GM21447 (cell line): ENCODE measurements at regions not wholly inside any gene's neighbourhood (a gene's known extent, or its start where the extent isn't known, plus 50 kb on each side); places are given as distances from the start of the nearest gene placed in this dataset.

Source experiments
- ATAC-seq: cut with Tn5 transposase; IDR thresholded peaks from one replicate; pipeline ENCODE4 v1.9.1; 2021; ENCODE audit not compliant: unreplicated experiment

DNA sequence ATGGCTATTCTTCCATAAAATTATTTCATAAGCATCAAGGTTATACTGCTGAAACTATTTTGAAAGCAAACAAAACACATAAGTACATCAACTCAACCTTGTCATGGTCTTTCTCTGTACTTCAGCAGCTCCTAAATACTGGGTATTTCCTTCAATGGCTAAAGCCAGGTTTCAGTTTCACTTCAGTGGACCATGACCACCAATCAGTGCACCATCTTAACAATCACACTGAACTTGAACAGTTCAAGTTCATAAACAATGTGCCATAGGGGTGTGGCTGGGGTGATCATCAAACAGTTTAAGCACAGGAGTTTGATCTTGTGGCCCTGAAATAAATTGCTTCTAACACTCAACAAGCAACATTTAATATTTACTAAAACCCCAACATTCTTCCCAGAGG lies 124.1 kb upstream of the FIGN start:
- no peak for ATAC-seq

DNA sequence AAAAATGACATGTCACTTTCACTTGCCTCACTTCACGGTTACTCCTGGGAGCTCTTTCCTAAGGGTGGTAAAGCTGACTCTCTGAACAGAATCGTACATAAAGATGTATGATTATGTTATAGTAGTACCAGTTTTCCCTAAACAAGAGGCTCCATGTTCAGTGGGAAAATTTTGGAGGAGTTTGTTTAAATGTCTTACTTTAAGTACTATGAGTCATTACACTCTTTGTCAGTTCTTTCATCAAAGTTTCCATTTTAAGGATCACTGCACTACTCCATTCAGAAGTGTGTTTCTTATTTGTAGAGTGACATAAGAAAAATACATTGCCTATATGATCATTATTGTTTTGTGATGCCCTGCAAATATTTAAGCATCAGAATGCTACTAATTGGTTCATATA lies 121.1 kb upstream of the FIGN start:
- ATAC-seq = no peak

DNA sequence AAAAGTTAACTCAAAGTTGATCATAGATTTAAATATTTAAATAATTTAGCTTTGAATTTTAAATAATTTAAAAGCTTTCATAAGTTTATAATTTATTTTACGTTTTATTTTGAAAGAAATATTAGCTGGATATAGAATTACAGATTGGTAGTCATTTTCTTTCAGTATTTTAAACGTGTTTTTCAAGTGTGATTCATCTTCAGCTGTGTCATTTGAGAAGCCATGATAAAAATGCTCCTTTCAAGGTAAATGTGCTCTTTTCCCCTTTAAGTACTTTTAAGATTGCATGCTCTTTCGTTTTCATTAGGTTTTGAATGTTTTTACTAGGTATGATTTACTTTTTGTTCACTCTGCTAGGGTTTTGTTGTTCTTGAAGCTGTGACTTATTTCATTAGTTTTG lies 116.8 kb upstream of the FIGN start:
- ATAC-seq = no peak

DNA sequence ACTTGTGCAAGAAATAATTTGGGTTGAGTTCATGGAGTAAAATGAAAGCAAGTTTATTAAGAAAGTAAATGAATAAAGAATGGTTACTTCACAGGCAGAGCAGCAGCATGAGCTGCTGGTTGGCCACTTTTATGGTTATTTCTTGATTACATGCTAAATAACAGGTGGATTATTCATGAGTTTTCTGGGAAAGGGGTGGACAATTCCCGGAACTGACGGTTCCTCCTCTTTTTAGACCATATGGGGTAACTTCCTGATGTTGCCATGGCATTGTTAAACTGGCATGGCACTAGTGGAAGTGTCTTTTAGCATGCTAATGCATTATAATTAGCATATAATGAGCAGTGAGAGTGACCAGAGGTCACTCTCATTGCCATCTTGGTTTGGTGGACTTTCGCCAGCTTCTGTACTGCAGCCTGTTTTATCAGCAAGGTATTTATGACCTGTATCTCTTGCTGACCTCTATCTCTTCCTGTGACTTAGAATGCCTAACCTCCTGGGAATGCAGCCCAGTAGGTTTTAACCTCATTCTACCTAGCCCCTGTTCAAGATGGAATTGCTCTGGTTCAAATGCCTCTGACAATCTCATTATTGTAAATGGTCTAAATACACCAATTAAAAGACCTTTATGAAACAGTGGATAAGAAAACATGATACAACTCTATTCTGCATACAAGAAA lies 114.1 kb upstream of the FIGN start:
- ATAC-seq = no peak

DNA sequence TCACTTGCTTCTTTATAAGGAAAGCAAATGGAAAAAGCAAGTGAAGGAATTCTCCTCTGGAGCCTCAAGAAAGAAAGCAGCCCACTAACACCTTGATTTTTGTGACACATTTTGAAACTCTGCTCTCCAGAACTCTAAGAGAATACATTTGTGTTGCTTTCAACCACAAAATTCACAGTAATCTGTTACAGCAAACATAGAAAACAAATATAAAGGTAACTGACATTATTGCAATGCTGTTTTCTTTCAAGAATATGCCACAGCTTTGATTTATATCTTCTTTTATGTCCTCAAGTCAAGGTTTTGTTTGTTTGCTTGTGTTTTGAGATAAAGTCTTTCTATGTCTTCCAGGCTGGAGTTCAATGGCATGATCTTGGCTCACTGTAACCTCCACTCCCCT lies 103.1 kb upstream of the FIGN start:
- ATAC-seq = no peak

DNA sequence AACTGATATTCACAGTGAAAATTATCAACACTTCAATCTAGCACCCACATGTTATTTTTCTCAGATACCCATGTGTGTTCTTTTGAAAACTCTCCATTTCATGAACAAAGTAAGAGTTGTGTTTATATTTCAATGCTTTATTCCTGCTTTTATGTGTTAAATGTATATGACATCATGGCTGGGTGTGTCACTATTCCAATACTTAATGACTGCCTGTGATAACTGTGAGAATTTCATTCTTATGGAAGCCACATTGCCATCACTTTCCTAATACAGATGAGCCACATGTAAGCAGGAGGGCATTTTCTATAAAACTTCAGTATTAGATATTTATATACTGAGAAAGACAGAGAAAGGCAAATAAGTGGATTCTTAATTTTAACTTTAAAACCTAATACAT lies 100.4 kb upstream of the FIGN start:
- ATAC-seq = no peak

DNA sequence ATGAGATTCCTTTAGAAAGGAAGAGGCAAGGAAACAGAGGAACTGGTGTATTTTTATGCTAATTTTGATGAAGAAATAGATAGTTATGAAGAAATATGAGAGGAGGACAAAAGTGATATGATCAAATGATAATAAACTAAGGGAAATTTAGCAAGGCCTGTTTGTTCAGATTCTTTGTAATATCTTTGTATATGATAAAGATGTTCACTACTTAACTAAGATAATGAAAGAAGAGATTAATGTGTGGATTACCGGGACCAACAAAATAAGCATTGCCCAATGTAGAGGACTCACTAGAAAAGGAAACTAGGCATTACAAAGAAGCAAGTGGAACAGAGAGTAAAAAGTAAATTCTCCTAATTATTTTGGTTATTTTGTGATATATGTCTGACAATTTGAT lies 99.0 kb upstream of the FIGN start:
- ATAC-seq = no peak

DNA sequence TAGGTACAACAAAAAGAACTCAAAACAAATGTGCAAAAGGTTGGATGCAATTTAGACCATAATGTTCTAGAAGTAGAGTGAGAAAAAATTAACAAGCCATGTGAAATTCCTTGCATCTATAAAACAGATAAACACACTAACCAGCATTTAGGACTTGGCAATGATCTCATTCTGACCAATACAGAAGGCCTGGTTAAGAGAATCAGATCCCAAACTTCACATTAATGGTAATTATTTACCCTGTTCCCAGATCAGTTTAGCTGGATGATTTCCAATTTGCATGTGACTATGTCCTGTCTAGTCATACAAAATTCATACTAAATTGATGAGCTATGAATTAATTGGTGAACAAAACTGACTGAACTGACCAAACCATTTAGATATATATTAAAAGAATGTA lies 98.4 kb upstream of the FIGN start:
- no peak for ATAC-seq

DNA sequence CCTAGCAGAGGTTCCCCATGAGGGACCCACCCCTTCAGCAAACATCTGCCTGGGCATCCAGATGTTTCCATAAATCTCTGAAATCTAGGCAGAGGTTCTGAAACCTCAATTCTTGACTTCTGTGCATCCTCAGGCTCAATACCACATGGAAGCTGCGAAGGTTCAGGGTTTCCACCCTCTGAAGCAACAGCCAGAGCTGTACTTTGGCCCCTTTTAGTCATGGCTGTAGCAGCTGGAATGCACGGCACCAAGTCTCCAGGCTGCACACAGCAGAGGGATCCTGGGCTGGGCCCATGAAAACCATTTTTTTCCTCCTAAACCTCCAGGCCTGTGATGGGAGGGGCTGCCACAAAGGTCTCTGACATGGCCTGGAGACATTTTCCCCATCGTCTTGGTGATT lies 93.0 kb upstream of the FIGN start:
- no peak for ATAC-seq

DNA sequence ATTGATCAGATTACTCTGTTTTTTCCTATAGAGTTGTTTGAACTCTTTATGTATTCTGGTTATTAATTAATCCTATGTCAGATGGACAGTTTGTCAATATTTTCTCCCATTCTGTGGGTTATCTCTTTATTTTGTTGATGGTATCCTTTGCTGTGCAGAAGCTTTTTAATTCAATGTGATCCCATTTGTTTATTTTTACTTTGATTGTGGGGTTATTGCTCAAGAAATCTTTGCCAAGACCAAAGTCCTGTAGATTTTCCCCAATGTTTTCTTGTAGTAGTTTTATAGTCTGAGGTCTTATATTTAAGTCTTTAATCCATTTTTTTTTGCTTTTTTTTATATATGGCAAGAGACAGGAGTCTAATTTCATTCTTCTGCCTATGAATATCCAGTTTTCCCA lies 86.2 kb upstream of the FIGN start:
- ATAC-seq = no peak

DNA sequence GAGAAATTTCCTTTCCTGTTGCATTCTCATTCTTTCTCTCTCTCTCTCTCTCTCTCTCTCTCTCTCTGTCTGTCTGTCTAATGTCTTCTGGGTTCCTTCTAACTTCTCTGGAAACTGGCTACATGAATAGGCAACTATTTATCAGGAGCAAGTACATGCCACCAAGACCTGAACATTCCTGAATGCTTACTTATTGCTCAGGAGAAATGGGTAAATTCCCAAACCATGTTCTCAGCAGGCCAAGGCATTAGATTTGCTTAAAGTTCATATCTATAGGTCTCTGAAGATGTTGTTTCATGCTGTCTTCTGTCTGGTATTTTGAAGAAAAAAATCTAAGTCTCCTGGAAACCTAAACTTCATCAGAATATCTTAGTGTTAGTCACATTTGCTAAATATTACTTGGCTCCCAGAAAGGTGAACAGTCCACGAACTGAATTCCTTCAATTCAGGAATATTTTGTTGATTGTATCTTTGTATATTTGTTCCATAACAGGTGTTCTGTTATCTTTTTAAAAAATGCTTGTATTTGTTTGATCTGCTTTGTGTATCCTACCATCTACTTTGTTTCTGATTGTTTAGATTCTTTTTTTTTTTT lies 77.2 kb upstream of the FIGN start:
- ATAC-seq = no peak

DNA sequence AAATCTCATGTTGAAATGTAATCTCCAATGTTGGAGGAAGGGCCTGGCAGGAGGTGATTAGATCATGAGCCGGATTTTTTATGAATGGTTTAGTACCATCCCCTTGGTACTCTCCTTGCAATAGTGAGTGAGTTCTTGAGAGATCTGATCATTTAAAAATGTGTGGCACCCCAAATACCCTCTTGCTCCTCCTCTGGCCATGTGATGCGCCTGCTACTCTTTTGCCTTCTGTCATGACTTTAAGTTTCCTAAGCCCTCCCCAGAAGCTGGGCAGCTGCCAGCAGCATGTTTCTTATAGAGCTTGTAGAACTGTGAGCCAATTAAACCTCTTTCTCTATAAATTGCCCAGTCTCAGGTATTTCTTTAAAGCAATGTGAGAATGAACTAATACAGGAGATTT lies 72.6 kb upstream of the FIGN start:
- no peak for ATAC-seq

DNA sequence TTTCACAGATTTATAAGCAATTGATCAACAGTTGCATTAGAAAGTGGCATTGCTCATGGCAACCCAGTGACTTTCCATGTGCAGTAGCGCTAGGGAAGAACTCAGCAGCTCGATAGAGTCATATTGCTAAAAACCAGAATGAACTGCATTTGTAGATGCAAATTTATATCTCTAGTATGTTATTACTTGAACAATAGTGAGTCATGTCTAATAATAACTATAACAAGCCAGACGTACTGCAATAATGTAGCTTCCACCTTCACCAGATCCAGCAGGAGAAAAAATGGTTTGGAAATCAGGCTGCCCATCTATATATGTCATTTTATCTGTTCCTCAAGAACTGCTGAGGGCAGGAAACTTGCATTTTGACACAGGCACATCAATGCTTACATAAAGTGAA lies 66.5 kb upstream of the FIGN start:
- no peak for ATAC-seq

DNA sequence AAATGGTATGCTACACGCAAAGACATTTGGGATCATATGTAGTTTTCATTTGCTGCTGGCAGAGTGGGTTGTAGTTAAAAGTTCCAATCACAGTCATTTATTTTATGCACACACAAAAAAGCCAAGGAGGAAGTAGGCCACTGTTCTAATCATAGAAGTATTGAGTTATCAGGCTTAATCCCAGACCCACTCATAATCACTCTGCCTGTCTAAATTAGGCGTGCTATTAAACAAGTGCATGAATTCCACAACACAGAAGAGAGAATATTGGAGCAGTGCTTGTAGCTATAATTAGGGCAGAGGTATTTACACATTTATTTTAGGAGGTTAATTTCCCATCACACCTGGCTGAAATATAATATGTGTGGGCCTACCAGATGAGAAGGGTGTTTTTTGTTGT lies 65.7 kb upstream of the FIGN start:
- ATAC-seq = no peak

DNA sequence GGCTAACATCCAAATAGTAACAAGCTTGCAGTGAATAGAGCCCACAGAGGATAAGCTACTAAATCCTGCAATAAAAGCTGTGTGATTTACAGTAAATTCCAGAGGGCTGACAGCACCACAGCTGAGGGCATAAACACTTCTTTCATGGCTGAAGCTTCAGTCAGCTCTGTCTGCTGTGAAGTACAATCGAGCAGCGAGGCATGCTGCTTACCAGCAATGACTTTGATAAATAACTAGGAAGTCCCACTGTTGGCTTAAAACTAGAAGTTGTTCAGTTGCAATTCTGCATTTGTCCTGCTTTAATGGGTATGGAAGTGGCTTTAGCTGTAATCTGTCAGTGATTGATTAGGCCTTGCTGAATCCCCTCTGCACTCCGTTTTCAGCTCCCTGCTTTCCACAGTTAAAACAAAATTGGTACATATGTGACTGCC lies 65.2 kb upstream of the FIGN start:
- no peak for ATAC-seq

DNA sequence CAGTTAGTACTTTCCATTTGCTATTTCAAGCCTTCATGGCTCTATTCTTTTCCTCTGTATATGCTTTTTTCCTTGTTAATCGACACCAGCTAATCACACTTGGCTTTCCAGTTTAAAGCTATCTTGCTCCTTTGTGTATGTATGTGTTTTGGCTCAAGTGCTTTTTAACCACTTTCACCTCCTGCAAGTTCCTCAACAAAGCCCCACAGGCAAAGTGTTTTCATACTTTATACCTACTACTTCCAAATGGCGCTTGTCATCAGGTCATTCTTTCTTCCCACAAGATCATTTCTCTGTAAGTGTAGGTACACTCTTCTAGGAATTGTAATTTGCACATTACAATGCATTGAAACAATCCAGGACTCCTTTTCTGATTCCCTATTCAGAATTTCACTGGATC lies 64.0 kb upstream of the FIGN start:
- no peak for ATAC-seq

DNA sequence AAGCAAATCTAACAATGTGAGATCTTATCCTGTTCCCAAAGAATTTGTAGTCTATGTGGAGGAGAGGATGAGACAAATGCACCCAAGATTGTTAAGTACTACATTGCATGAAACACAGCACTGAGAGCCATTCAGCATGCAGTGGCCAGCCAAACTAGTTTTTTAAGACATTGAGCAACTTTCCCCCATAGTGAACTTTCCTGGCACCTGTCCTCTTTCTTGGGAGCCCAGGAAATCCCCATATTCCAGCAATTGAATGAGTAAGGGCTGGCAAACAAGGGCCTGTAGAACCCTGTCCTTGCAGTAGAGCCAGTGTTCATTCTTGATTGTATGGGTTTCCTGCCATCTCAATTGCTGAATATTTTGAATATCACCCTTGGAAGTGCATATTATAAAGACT lies 58.8 kb upstream of the FIGN start:
- ATAC-seq = no peak
